Lower leg skin (tissue), 3 donors: ENCODE measurements at regions not wholly inside any gene's neighbourhood (a gene's known extent, or its start where the extent isn't known, plus 50 kb on each side); places are given as distances from the start of the nearest gene placed in this dataset.

Source experiments
- CTCF ChIP-seq, 3 donors: fragments of 450-650 bp; IDR thresholded peaks; one replicate each; pipeline ENCODE4 v1.5.1; 2016; ENCODE audit warnings: antibody characterized with exemption in 3 of 3, mild to moderate bottlenecking in 3 of 3, moderate library complexity in 2 of 3
- POLR2A ChIP-seq, 2 donors: fragments of 450-650 bp; IDR thresholded peaks; one replicate each; pipeline ENCODE4 v1.6.1; 2016 to 2017; ENCODE audit warnings: antibody characterized with exemption in 2 of 2, mild to moderate bottlenecking in 1 of 2, moderate library complexity in 1 of 2

- TF ChIP-seq CTCF (IDR thresholded peaks at IDR 0.05): no peak
- TF ChIP-seq POLR2A (IDR thresholded peaks at IDR 0.05): no peak
These were observed 73.0 kb downstream of the CHRNA1 start for GRCh38 chr2:174691201-174691779.
